SK-N-SH (cell line): ENCODE measurements at regions not wholly inside any gene's neighbourhood (a gene's known extent, or its start where the extent isn't known, plus 50 kb on each side); places are given as distances from the start of the nearest gene placed in this dataset.

Experiments used
- CTCF ChIA-PET: fragments of 300-600, 350-600 bp; formaldehyde crosslinking; extraction: SDS; loops from one replicate; lab custom pipeline; 2021; lab: Yijun Ruan, JAX
- POLR2A ChIA-PET: fragments of 350-600 bp; sonication (Branson Sonifier 250); formaldehyde crosslinking; extraction: SDS; loops from one replicate; lab custom pipeline; 2020; ENCODE audit warnings: antibody characterized with exemption, inconsistent platforms; lab: Yijun Ruan, JAX
- DNase-seq: peaks from one replicate; pipeline ENCODE4 v3.0.0; 2012
- H2AFZ ChIP-seq: fragments of 200-600 bp; sonication (generic); 2 replicates; pipeline ENCODE4 v1.8.1; 2016; ENCODE audit warnings: antibody characterized with exemption, mild to moderate bottlenecking, low read depth
- H3F3A ChIP-seq: fragments of 200-600 bp; sonication (generic); replicated peaks from 2 replicates; pipeline ENCODE3; 2016; ENCODE audit warnings: antibody characterized with exemption, mild to moderate bottlenecking; ENCODE audit not compliant: insufficient read depth
- H3K27ac ChIP-seq, 2 experiments: fragments of 200-500 bp in 1 of 2; fragments of 200-600 bp in 1 of 2; sonication (Bioruptor generic) in 1 of 2; sonication (generic), shearing (Covaris generic) in 1 of 2; 2 replicates each; pipeline versions ENCODE4 v1.5.1 to v1.6.1; 2014 to 2016; ENCODE audit warnings: low read depth in 2 of 2, inconsistent platforms in 1 of 2, low read length in 1 of 2, mild to moderate bottlenecking in 1 of 2, mixed read lengths in 1 of 2
- H3K27me3 ChIP-seq: fragments of 200-600 bp; sonication (generic), shearing (Covaris generic); 2 replicates; pipeline ENCODE4 v1.6.1; 2016; ENCODE audit warnings: mixed run types; ENCODE audit not compliant: insufficient read depth
- H3K36me3 ChIP-seq, 2 experiments: fragments of 200-500 bp in 1 of 2; fragments of 200-600 bp in 1 of 2; sonication (Bioruptor generic) in 1 of 2; sonication (generic) in 1 of 2; replicated peaks in 1 of 2; 2 replicates each; pipeline versions ENCODE3 to v1.5.1; 2014 to 2016; ENCODE audit warnings: low read length in 1 of 2, mild to moderate bottlenecking in 1 of 2; ENCODE audit not compliant: insufficient read depth in 2 of 2, control insufficient read depth in 1 of 2
- H3K4me1 ChIP-seq, 2 experiments: fragments of 200-500 bp in 1 of 2; fragments of 200-600 bp in 1 of 2; sonication (Bioruptor generic) in 1 of 2; sonication (generic), shearing (Covaris generic) in 1 of 2; 2 replicates each; pipeline versions ENCODE4 v1.5.1 to v1.6.1; 2014 to 2016; ENCODE audit warnings: low read depth in 1 of 2, low read length in 1 of 2, mixed run types in 1 of 2; ENCODE audit not compliant: insufficient read depth in 2 of 2, control insufficient read depth in 1 of 2
- H3K4me2 ChIP-seq: fragments of 200-600 bp; sonication (generic), shearing (Covaris generic); 2 replicates; pipeline ENCODE4 v1.6.1; 2017; ENCODE audit warnings: mixed run types
- H3K4me3 ChIP-seq, 2 experiments: fragments of 200-500 bp in 1 of 2; fragments of 200-600 bp in 1 of 2; sonication (Bioruptor generic) in 1 of 2; sonication (generic), shearing (Covaris generic) in 1 of 2; 2 replicates each; pipeline versions ENCODE4 v1.5.1 to v1.8.1; 2014 to 2016; ENCODE audit warnings: low read depth in 2 of 2, inconsistent platforms in 1 of 2, low read length in 1 of 2, mild to moderate bottlenecking in 1 of 2, mixed read lengths in 1 of 2, moderate library complexity in 1 of 2
- H3K79me2 ChIP-seq: fragments of 200-600 bp; sonication (generic); 2 replicates; pipeline ENCODE4 v1.8.1; 2017; ENCODE audit warnings: mild to moderate bottlenecking; ENCODE audit not compliant: insufficient read depth
- H3K9ac ChIP-seq: fragments of 200-600 bp; sonication (generic); 2 replicates; pipeline ENCODE4 v1.6.1; 2017; ENCODE audit warnings: mixed run types
- H3K9me2 ChIP-seq: fragments of 200-600 bp; sonication (generic); 2 replicates; pipeline ENCODE4 v1.6.1; 2017; ENCODE audit warnings: mixed run types
- H3K9me3 ChIP-seq: fragments of 200-600 bp; sonication (generic); 2 replicates; pipeline ENCODE4 v1.6.1; 2017; ENCODE audit warnings: mixed run types, mild to moderate bottlenecking, moderate library complexity
- H4K20me1 ChIP-seq: fragments of 200-600 bp; sonication (generic); 2 replicates; pipeline ENCODE4 v1.6.1; 2017; ENCODE audit warnings: mild to moderate bottlenecking, mixed run types; ENCODE audit not compliant: insufficient read depth
- CHD2 ChIP-seq: fragments of 150-350 bp; IDR thresholded peaks from 2 replicates; pipeline ENCODE4 v1.6.1; 2018; ENCODE audit warnings: low read length; ENCODE audit not compliant: partially characterized antibody
- EZH2phosphoT487 ChIP-seq: fragments of 200-600 bp; sonication (generic); IDR thresholded peaks from 2 replicates; pipeline ENCODE4 v1.6.1; 2017; ENCODE audit warnings: low read depth, mixed run types, mild to moderate bottlenecking, antibody characterized with exemption, moderate library complexity, borderline replicate concordance
- FOSL2 ChIP-seq: IDR thresholded peaks from 2 replicates; pipeline ENCODE4 v1.4.0; 2012; ENCODE audit warnings: low read depth, mild to moderate bottlenecking, moderate library complexity, borderline replicate concordance
- GABPA ChIP-seq: IDR thresholded peaks from 2 replicates; pipeline ENCODE4 v1.4.0; 2012; ENCODE audit warnings: low read depth, mild to moderate bottlenecking
- MXI1 ChIP-seq: IDR thresholded peaks from 2 replicates; pipeline ENCODE4 v1.6.1; 2012; ENCODE audit warnings: mild to moderate bottlenecking, low read depth, low read length, improper control_type of control experiment
- POLR2AphosphoS5 ChIP-seq: IDR thresholded peaks from 2 replicates; pipeline ENCODE4 v1.6.1; 2012; ENCODE audit warnings: low read depth, low read length
- RAD21 ChIP-seq: IDR thresholded peaks from 2 replicates; pipeline ENCODE4 v1.6.1; 2012; ENCODE audit warnings: mild to moderate bottlenecking, low read length
- SMC3 ChIP-seq: IDR thresholded peaks from 2 replicates; pipeline ENCODE4 v1.6.1; 2012; ENCODE audit warnings: low read depth, low read length, improper control_type of control experiment
- TAF1 ChIP-seq: IDR thresholded peaks from 2 replicates; pipeline ENCODE4 v1.6.1; 2012; ENCODE audit warnings: low read depth, mild to moderate bottlenecking, low read length, moderate library complexity, borderline replicate concordance
- TCF12 ChIP-seq: IDR thresholded peaks from 2 replicates; pipeline ENCODE4 v1.4.0; 2012
- TEAD4 ChIP-seq: IDR thresholded peaks from 2 replicates; pipeline ENCODE4 v1.4.0; 2012; ENCODE audit warnings: mild to moderate bottlenecking, borderline replicate concordance; ENCODE audit not compliant: insufficient read depth
- WGBS: methylation state at CpG from one replicate; pipeline ENCODE4 v1.1.6; 2017; ENCODE audit warnings: low lambda C conversion rate; 5-methylcytosine and 5-hydroxymethylcytosine counted together
- TF ChIP-seq, protein P1 (sequence below): IDR thresholded peaks from 2 replicates; pipeline ENCODE4 v1.4.0; 2012; ENCODE audit warnings: low read depth, borderline replicate concordance
- TF ChIP-seq, protein P2 (sequence below): fragments of 150-350 bp; IDR thresholded peaks from 2 replicates; pipeline ENCODE4 v1.6.1; 2017; ENCODE audit warnings: antibody characterized with exemption, low read length, low read depth, borderline replicate concordance
- TF ChIP-seq, protein P3 (sequence below): IDR thresholded peaks from 2 replicates; pipeline ENCODE4 v1.6.1; 2012; ENCODE audit warnings: mild to moderate bottlenecking, low read depth, low read length, moderate library complexity
- TF ChIP-seq, protein P4 (sequence below): IDR thresholded peaks from 2 replicates; pipeline ENCODE4 v1.4.0; 2012; ENCODE audit warnings: low read depth, borderline replicate concordance
- TF ChIP-seq, protein P5 (sequence below): fragments of 150-350 bp; IDR thresholded peaks from 2 replicates; pipeline ENCODE4 v1.6.1; 2016; ENCODE audit warnings: mild to moderate bottlenecking, low read depth, low read length
- TF ChIP-seq, protein P6 (sequence below): IDR thresholded peaks from 2 replicates; pipeline ENCODE4 v1.4.0; 2012; ENCODE audit warnings: low read depth

DNA sequence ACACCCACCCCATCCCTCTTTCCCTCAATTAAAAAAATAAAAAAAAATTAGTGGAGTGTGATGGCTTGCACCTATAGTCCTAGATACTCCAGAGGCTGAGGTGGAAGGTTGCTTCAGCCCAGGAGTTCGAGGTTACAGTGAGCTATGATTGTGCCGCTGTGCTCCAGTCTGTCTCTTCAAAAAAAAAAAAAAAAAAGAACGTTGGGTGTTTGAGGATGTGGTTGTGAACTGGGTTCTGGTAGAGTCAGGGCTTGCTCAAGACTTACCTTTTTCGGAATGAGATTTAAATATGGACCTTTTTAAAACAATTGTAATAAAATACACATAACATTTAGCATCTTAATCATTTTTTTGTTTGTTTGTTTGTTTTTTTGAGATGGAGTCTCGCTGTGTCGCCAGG, 211.9 kb downstream of the OR2B2 start:
- no peaks in the 10 kb centered on the region for H4K20me1 ChIP-seq
- WGBS = 73% methylated on average over 6 of the region's 6 CpGs
- no peaks in the 10 kb centered on the region for H3F3A ChIP-seq
- no peaks in the 10 kb centered on the region for H3K9me3 ChIP-seq
- DNase-seq = no peak
- H3K4me1 ChIP-seq = no peaks in the 10 kb centered on the region
- no peak overlapping the region for H3K9ac ChIP-seq
- no peaks in the 10 kb centered on the region for H3K79me2 ChIP-seq
- TF ChIP-seq TEAD4 (no peak), TCF12 (no peak), TAF1 (no peak), FOSL2 (no peak), GABPA (no peak), CHD2 (no peak), SMC3 (no peak), MXI1 (no peak), POLR2AphosphoS5 (no peak), RAD21 (no peak), EZH2phosphoT487 (no peak)
- TF ChIP-seq, protein P1, sequence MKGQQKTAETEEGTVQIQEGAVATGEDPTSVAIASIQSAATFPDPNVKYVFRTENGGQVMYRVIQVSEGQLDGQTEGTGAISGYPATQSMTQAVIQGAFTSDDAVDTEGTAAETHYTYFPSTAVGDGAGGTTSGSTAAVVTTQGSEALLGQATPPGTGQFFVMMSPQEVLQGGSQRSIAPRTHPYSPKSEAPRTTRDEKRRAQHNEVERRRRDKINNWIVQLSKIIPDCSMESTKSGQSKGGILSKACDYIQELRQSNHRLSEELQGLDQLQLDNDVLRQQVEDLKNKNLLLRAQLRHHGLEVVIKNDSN = no peak
- TF ChIP-seq, protein P2, sequence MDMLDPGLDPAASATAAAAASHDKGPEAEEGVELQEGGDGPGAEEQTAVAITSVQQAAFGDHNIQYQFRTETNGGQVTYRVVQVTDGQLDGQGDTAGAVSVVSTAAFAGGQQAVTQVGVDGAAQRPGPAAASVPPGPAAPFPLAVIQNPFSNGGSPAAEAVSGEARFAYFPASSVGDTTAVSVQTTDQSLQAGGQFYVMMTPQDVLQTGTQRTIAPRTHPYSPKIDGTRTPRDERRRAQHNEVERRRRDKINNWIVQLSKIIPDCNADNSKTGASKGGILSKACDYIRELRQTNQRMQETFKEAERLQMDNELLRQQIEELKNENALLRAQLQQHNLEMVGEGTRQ = no peak
- TF ChIP-seq, protein P3, sequence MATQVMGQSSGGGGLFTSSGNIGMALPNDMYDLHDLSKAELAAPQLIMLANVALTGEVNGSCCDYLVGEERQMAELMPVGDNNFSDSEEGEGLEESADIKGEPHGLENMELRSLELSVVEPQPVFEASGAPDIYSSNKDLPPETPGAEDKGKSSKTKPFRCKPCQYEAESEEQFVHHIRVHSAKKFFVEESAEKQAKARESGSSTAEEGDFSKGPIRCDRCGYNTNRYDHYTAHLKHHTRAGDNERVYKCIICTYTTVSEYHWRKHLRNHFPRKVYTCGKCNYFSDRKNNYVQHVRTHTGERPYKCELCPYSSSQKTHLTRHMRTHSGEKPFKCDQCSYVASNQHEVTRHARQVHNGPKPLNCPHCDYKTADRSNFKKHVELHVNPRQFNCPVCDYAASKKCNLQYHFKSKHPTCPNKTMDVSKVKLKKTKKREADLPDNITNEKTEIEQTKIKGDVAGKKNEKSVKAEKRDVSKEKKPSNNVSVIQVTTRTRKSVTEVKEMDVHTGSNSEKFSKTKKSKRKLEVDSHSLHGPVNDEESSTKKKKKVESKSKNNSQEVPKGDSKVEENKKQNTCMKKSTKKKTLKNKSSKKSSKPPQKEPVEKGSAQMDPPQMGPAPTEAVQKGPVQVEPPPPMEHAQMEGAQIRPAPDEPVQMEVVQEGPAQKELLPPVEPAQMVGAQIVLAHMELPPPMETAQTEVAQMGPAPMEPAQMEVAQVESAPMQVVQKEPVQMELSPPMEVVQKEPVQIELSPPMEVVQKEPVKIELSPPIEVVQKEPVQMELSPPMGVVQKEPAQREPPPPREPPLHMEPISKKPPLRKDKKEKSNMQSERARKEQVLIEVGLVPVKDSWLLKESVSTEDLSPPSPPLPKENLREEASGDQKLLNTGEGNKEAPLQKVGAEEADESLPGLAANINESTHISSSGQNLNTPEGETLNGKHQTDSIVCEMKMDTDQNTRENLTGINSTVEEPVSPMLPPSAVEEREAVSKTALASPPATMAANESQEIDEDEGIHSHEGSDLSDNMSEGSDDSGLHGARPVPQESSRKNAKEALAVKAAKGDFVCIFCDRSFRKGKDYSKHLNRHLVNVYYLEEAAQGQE = no peak
- TF ChIP-seq, protein P4, sequence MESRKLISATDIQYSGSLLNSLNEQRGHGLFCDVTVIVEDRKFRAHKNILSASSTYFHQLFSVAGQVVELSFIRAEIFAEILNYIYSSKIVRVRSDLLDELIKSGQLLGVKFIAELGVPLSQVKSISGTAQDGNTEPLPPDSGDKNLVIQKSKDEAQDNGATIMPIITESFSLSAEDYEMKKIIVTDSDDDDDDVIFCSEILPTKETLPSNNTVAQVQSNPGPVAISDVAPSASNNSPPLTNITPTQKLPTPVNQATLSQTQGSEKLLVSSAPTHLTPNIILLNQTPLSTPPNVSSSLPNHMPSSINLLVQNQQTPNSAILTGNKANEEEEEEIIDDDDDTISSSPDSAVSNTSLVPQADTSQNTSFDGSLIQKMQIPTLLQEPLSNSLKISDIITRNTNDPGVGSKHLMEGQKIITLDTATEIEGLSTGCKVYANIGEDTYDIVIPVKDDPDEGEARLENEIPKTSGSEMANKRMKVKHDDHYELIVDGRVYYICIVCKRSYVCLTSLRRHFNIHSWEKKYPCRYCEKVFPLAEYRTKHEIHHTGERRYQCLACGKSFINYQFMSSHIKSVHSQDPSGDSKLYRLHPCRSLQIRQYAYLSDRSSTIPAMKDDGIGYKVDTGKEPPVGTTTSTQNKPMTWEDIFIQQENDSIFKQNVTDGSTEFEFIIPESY = no peak
- TF ChIP-seq, protein P5, sequence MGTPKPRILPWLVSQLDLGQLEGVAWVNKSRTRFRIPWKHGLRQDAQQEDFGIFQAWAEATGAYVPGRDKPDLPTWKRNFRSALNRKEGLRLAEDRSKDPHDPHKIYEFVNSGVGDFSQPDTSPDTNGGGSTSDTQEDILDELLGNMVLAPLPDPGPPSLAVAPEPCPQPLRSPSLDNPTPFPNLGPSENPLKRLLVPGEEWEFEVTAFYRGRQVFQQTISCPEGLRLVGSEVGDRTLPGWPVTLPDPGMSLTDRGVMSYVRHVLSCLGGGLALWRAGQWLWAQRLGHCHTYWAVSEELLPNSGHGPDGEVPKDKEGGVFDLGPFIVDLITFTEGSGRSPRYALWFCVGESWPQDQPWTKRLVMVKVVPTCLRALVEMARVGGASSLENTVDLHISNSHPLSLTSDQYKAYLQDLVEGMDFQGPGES = no peak
- TF ChIP-seq, protein P6, sequence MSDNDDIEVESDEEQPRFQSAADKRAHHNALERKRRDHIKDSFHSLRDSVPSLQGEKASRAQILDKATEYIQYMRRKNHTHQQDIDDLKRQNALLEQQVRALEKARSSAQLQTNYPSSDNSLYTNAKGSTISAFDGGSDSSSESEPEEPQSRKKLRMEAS = no peak
- ChIA-PET CTCF (no interaction called here), POLR2A (no interaction called here)
- no peak overlapping the region for H3K27ac ChIP-seq
- H3K9me2 ChIP-seq = no peaks in the 10 kb centered on the region
- H3K4me3 ChIP-seq = no peak overlapping the region
- H2AFZ ChIP-seq = no peak overlapping the region
- no peaks in the 10 kb centered on the region for H3K27me3 ChIP-seq
- H3K36me3 ChIP-seq = no peaks in the 10 kb centered on the region
- no peak overlapping the region for H3K4me2 ChIP-seq
